NCI-H345 (cell line): ENCODE measurements at regions not wholly inside any gene's neighbourhood (a gene's known extent, or its start where the extent isn't known, plus 50 kb on each side); places are given as distances from the start of the nearest gene placed in this dataset.
"Not testable (repeated sequence)": the region's sequence is repeated elsewhere in the genome, so short reads cannot be mapped to it uniquely, and the experiment has no call there.

Experiments used
- DNase-seq: peaks from one replicate; lab custom pipeline; 2025; lab: John Stamatoyannopoulos, UW

- DNase-seq = no peak
Observed at GRCh38 chr14:71328183-71328582, 420.9 kb downstream of the PCNX1 start.

- DNase-seq = no peak
Observed at GRCh38 chr14:71328954-71329353, 421.7 kb downstream of the PCNX1 start.

- no peak for DNase-seq
Observed at GRCh38 chr14:71331403-71331802, 424.1 kb downstream of the PCNX1 start.

GRCh38 chr14:71332476-71332875, 425.2 kb downstream of the PCNX1 start:
- DNase-seq = no peak

GRCh38 chr14:71333705-71334104, 426.4 kb downstream of the PCNX1 start:
- DNase-seq = no peak

GRCh38 chr14:71336489-71337192, 429.4 kb downstream of the PCNX1 start:
- DNase-seq = no peak

GRCh38 chr14:71338153-71338552, 430.9 kb downstream of the PCNX1 start:
- no peak for DNase-seq

- no peak for DNase-seq
Observed at GRCh38 chr14:71339650-71340415, 432.6 kb downstream of the PCNX1 start.

- DNase-seq = no peak
Observed at GRCh38 chr14:71341156-71341555, 433.9 kb downstream of the PCNX1 start.

- DNase-seq = no peak
Observed at GRCh38 chr14:71343724-71344123, 436.5 kb downstream of the PCNX1 start.

- DNase-seq = no peak
Observed at GRCh38 chr14:71344506-71344905, 437.2 kb downstream of the PCNX1 start.

GRCh38 chr14:71346685-71347084, 439.4 kb downstream of the PCNX1 start:
- DNase-seq = no peak

GRCh38 chr14:71348394-71348793, 441.1 kb downstream of the PCNX1 start:
- no peak for DNase-seq

GRCh38 chr14:71348817-71349216, 441.6 kb downstream of the PCNX1 start:
- no peak for DNase-seq

- DNase-seq = no peak
Observed at GRCh38 chr14:71354142-71354541, 446.9 kb downstream of the PCNX1 start.

GRCh38 chr14:71354801-71355200, 447.5 kb downstream of the PCNX1 start:
- DNase-seq = no peak

- DNase-seq = no peak
Observed at GRCh38 chr14:71355324-71356201, 448.3 kb downstream of the PCNX1 start.

GRCh38 chr14:71358209-71358931, 451.1 kb downstream of the PCNX1 start:
- no peak for DNase-seq

GRCh38 chr14:71358932-71359421, 451.7 kb downstream of the PCNX1 start:
- DNase-seq = not testable (repeated sequence)

GRCh38 chr14:71359823-71360222, 452.6 kb downstream of the PCNX1 start:
- DNase-seq = no peak

- no peak for DNase-seq
Observed at GRCh38 chr14:71361336-71361735, 454.1 kb downstream of the PCNX1 start.

- DNase-seq = no peak
Observed at GRCh38 chr14:71361874-71362273, 454.6 kb downstream of the PCNX1 start.
